NCI-H2107 treated with DMSO at 0.1 percent for 48 hours (cell line): ENCODE measurements at regions not wholly inside any gene's neighbourhood (a gene's known extent, or its start where the extent isn't known, plus 50 kb on each side); places are given as distances from the start of the nearest gene placed in this dataset.
"Not testable (repeated sequence)": the region's sequence is repeated elsewhere in the genome, so short reads cannot be mapped to it uniquely, and the experiment has no call there.

ENCODE experiments used
- DNase-seq: peaks from one replicate; lab custom pipeline; 2025; ENCODE audit not compliant: unreplicated experiment; lab: John Stamatoyannopoulos, UW

DNA sequence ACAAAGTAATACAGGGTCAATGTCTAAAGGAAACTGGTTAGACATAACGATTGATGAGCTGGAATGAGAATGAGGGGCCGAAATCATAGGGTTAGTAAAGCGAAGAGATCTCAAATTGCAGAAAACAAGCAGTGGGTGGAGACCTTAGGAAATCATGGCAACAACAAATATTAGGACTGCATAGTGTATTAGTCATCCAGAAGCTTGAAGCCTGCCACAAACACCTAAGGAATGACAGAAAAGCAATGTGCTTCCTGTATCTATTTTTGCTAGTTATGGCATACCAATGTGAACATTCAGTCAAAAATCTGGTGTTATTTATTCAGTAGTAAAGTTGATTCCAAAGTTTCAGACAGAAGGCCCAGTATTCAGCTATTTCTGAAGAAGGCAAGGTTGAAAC lies 410.9 kb upstream of the CT83 start:
- DNase-seq: no peak

DNA sequence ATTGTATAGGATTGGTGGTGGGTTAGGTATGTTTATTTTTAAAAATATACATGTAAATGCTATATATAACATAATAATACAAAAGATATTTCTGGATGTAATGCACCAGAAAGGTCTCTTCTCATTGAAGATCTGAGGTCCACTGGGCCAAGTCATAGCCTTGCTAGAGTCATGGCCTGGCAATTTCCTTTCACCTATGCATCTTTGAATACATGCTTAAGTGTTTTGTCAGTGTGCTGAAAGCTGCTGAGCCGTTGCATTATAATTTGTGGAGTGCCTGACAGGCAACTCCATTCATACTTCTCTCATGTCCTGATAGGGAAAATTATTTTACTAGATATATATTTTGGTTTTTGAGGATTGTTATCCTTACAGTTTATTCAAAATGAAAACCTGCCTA lies 410.2 kb upstream of the CT83 start:
- no peak for DNase-seq

DNA sequence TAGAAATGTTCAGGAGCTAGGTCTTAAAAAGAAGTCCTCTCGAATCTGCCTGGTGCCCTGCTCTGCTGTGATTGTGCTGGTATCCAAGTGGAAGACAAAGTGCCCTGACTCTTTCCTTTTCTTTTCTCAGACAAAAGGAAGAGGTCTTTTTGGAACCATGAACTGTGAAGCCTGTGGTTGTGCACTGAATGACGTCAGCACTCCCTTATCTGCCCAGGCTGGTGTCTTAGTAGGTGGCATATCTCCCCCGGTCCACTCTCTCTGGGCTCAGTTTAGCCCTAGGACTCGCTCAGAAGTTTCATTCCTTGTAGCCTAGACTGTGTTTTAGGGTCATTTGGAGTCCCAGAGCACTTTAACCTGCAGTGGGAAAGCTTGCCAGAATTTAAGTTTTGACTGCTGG lies 400.3 kb upstream of the CT83 start:
- DNase-seq: no peak

DNA sequence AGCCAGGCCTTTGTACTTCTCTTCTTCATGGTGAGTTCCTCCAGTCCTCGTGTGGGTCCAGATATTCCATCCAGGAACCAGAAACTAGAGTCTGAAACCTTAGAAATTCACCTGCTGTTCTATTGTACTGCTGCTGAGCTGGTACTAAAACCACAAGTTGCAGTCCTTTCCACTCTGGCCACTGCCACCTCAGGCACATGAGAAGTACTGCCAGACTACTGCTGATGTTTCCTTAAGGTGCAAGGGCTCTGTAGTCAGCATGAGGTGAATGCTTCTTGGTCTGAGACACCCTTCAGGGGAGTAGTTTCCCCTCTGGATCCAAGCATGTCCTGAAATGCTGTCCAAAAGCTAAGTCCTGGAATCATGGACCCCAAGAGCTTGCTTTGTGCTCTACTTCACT lies 399.6 kb upstream of the CT83 start:
- DNase-seq: no peak

DNA sequence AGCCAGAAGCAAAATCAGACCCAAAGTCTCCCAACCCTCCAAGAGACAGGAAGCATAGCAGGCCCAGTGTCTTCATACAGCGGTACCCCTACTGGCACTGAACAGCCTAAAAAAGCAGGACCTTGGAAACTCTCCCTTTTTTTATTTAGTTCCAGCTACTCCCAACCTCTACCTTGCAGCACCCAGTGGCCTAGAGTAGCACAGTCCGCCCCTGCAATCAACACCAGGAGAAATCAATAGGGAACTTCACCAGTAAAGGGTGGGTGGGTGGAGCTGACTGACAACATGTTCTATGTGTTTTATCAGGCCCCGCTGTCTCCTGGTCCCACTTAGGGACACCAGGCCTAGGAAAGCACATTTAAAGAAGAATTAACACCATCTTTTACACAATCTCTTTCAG lies 378.5 kb upstream of the CT83 start:
- no peak for DNase-seq

DNA sequence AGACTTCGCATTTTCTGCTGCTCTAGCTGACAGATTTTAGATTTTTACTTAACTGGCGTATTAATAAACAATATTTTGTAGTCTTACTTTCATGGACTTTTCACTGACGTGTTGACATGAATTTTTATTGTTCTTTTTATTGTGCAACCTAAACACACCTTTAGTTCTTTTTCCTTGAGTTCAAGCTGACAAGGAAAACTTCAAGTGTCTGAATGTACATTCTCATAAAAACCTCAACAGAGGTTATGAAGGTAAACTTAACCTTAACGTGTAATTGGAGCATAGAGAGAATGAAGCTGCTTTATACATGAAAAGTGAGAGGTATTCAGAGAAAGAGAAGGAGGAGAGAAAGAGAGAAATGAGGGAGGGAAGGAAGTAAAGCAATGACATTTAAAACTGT lies 364.3 kb upstream of the CT83 start:
- DNase-seq: no peak

DNA sequence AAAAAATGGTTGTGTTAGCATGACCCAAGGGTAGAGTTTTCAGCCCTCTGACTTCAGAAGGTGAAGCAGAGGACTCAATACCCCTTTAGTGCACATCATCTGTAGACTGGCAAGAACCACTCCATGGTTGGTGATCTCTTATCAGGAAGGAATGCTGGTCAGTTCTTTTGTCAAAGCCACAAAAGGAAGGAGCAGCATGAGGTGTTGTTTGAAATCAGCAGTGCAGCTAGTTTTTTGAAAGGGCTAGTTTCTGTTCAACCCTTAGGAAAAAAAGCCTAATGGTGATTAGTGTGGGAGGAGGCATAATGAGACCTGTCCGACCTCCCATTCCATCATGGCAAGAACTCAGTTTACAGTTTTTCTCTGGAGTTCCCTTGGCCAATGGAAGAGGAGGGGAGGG lies 362.0 kb upstream of the CT83 start:
- DNase-seq: no peak

DNA sequence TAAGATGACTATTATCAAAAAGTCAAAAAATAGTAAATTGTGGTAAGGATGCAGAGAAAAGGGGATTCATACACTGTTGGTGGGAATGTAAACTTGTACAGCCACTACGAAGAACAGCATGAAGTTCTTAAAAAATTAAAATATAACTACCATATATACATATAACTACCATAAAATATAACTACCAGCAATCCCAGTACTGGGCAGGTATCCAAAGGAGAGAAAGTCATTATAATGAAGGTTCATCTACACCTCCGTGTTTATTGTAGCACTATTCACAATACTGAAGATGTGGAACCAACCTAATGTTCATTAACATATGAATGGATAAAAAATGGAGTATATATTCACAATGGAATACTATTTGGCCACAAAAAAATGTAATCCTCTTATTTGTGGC lies 360.9 kb upstream of the CT83 start:
- no peak for DNase-seq

DNA sequence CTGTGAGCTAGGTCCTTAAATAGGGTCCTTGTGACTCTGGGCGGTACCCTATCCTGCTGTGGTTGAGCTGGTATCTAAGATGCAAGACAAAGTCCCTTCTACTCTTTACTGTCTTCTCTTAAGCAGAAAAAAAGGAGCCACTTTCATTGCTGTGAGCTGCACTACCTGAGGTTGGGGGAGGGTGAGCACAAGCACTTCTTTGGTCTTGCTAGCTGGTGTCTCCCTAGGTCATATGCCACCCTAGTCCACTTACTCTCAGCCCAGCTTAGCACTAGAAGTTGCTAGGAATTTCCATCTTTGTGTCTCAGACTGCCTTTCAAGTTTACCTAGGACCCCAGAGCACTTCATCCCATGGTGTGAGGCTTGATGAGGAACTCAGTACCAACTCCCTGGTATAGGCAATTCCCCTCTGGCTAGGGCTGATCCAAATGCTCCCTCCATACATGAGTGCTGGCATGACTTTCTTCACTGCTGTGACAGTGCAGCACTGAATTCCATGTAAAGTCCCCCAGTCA lies 343.6 kb upstream of the CT83 start:
- no peak for DNase-seq

DNA sequence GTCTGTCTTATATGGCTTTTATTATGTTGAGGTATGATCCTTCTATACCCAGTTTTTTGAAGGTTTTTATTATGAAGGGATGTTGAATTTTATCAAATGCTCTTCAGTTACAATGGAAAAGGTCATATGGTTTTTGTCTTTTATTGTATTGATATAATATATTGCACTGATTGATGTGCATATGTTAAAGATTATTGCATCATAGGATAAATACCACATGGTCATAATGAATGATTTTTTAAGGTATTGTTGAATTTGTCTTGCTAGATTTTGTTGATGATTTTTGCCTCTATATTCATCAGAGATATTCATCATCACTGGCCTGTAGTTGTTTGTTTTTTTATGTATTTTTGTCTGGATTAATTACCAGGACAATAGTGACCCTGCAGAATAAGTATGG lies 339.2 kb upstream of the CT83 start:
- no peak for DNase-seq

DNA sequence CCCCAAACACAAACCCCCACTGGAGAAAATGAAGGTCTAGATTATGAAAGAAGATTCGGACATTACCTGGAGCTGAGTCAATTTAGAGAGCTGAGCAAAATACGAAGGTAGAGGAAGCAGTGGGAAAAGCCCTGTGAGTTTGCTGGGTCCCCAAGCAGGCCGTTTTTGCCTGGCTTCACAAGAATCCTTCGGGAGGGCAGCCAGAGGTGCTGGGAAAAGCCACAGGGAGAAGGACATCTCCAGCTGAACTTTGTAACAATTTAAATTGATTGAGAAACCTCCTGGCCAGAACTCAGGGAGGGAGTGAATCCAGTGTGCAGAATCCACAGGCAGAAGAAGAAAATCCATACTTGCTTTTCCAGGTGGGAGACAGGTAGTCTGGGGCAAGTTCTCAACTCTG lies 319.1 kb upstream of the CT83 start:
- DNase-seq: no peak

DNA sequence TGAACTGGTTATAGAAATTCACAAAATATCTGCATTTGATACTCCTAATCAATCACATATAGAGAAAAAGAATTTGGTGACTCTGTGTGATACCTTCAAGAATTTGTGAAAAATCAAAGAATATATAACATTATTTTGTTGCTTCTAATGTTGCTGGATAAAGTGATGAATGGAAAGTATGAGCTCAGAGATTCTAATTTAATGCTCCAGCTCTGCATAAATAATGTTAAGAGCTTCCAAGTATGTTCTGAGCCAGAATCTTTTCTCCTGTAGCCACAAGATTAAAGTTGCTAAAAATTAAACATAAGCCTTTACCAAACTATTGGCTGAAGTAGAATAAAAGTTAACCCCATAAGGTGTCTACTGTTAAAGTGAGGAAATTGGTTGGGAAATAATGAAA lies 294.7 kb upstream of the CT83 start:
- DNase-seq: no peak

DNA sequence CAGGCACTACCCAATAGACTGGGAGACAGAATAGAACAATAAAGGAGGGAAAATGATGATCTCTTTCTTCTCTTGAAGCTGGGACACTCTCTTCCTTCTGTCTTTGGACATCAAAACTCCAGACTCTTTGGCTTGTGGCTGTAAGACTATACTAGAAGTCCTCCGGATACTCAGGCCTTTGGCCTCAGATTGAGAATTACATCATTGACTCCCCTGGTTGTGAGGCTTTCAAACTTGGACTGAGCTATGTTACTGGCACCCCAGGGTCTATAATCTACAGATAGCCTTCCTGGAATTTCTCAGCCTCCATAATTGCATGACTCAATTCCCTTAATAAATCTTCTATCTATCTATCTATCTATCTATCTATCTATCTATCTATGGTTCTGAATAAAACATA lies 294.2 kb upstream of the CT83 start:
- no peak for DNase-seq

DNA sequence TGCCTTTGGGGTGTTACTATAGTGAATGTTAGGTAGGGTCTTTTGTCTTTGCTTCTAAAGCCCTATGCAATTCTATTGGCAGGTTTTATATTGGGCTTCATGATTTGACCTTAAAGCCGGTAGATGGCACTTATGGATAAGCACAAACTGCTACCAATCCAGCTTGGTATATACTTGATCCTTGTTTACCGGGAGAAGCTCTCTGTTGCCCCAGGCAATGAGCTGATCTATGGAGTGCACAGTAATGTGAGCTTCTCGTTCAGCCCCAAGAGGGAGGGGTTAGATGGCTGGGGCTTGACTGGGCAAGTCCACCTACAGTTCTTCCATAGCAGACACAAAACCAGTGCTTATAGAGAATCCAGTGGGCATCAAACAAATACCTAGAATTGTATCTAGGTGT lies 287.2 kb upstream of the CT83 start:
- peak; percentile 12 for DNase-seq

DNA sequence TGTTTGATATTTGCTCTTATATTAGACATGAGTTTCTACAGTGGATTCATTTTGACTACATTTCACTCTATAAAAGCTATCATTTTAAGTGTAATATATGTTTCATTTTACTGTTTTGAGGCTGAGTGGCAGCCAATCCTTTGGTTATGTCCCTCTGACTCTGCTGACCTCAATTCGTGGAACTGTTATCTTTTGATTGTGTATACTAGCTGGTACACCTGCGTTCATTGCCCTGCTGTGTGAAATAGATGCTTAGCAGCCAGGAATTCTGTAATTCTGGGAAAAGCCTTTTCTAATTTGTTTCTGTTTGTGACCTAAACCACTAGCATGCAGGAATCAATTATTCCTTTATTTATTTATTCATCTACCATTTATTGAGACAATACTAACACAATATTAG lies 269.4 kb upstream of the CT83 start:
- DNase-seq: no peak

DNA sequence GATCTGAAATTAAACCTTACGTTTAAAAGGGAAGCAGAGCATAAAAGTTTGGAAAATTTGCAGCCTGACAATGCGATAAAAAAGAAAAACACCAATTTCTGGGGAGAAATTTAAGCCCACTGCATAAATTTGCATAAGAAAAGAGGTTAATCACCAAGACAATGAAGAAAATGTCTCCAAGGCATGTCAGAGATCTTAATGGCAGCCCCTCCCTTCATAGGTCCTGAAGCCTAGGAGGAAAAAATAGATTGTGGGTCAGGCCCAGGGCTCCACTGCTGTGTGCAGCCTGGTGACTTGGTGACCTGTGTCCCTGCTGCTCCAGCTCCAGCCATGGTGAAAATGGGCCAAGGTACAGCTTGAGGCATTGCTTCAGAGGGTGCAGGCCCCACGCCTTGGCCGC lies 264.0 kb upstream of the CT83 start:
- DNase-seq: no peak

DNA sequence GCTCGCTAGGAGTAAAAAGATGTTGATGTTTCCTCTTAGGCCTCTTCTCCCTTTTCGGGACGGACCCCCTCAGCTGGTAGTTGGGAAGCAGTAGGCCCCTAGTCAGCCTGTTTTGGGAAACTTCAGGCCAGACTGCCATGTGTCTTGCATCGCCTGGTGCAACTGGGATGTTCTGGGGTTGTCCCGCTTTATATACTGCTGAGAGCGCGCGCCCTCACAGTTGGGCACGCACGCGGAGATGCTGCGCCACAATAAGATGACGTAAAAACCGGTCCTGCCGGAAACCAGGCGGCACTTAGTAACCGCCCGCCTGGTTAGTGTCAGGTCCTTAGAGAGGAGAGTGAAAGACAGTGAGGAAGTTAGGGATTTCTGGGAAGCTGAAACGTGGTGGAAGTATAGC lies 231.3 kb upstream of the CT83 start:
- no peak for DNase-seq

DNA sequence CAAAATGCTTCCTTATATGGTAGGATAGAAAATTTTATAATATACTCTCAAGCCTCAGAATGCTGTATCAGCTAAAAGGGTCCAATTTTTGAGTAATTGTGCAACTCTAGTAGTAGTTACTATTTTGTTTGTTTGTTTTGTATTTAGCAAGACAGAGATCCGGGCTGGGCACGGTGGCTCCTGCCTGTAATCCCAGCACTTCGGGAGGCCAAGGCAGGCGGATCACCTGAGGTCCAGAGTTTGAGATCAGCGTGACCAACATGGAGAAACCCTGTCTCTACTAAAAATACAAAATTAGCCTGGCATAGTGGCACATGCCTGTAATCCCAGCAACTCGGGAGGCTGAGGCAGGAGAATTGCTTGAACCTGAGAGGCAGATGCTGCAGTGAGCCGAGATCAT lies 216.8 kb upstream of the CT83 start:
- not testable (repeated sequence) for DNase-seq

DNA sequence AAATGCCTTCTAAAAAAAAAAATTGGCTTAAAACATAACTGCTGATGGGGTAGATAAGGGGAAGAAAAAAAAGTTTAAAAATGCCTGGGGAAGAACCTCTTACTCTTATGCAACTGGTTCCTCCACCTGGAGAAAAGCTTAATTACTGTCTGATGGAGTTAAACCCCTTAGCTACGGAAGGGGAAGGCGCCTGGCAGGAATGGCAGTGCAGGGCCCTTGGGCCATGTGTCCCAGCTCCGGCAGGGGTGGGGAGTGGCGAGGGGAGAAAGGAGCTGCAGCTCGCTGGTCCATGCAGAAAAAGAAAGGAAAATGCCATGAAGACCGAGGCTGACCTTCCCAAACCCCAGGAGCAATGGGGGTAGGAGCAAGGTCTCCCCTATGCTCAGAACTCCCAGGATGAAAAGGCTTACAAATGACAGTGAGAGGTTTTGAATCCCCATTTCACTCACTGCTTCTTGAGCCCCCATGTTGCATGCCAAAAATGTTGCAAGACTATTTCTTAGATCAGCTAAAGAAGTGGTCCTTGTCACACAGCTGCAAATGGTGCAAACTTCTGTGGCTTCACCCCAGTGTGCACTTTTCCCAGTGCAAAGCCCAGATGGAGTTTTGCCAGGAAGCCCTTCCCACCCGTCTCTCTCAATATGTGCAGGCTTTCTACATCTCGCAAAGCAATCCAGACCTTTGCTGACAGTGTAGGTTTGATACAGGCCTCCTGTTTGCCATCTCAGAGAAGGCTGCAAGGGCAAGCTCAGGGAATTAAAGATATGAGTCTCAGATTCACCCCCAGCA lies 204.8 kb upstream of the CT83 start:
- no peak for DNase-seq

DNA sequence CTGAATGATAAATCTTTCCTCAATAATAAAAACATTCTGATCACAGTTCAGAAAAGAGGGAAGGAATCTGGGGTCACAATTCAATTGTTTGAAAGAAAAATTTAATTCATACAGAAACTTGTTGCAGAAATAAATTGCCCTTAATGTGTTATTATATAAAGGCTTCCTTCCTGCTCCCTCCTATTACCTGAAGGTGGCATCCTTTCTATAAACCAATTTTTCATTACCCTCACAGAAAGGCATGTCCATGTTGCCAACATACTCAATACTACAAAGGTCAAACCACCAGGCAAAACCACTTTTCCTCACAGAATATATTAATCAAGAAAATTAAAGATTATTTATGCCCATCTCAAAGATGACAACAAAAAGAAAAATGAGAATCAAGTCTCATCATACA lies 194.3 kb upstream of the CT83 start:
- no peak for DNase-seq

DNA sequence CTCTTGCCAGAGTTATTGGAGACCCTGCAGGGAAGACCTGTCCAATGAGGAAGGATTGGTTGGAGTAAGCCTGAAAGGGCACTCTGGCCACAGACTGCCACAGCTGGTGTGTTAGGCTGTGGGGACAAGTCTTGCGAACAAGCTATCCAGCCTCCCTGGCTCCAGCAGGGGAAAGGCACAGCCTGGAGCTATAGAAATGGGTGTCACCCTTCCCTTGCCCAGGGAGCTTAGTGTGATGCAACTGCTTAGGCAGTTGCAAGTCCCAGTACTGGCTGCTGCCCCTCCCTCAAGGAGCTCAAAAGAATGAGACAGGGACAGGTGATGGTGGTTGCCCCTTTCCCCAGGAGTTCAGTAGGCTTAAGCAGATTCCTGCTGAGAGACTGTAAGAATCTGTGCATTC lies 165.7 kb upstream of the CT83 start:
- no peak for DNase-seq

DNA sequence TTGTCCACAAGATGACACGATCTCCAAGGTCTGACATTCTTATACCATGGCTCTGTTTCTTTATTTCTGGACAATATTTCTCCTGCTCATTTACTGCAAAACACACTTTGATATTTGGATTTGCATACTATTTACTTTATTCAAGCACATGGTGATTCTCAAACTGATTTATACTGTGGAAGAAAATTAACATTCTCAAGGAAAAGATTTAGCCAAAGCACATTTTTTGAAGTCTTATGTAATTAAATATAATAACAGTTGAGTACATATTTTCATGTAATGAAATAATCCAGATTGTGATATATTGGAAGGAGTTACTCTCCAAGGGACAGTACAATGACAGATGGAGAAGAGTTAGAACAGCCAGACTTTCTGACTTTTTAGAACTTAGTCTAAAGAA lies 155.8 kb upstream of the CT83 start:
- no peak for DNase-seq

DNA sequence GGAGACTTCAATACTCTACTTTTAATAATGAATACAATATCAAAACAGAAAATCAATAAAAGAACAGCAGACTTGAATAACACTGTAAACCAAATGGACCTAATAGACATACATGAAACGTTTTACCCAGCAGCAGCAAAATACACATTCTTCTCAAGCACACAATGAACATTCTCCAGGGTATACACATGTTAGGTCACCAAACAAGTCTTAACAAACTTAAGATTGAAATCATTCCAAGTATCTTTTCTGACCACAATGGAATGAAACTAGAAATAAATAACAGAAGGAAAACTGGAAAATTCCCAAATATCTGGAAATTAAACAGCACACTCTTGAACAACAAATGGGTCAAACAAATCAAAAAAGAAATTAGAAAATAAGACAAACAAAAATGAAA lies 145.0 kb upstream of the CT83 start:
- DNase-seq: no peak
